ENCODE measurements at regions not wholly inside any gene's neighbourhood (a gene's known extent, or its start where the extent isn't known, plus 50 kb on each side); places are given as distances from the start of the nearest gene placed in this dataset.

DNA sequence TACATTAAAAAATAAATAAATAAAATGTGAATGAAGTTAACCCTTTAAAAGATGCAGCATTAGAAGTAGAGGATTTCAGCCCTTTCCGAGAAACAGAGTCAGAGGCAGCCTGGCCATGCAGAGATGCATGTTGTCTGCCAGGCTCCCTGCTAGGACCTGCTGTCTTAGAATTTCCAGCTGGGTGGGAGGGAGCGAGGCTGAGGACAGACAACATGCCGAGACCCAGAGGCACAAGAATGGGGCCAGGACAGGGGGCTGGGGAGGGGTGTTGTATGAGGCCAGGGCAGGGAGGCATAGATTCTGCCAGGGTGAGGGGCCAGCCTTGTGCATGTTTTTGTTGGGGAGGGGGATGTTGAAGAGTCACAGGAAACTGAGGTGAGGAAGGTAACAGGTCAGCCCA lies 68.6 kb upstream of the NEURL1B start:
- H3K9ac ChIP-seq (ENCODE audit: low read length) = no peak overlapping the region
- H3F3A ChIP-seq (ENCODE audit: insufficient read depth, low read length) = no peaks in the 10 kb centered on the region
- DNase-seq = no peak
- no peak overlapping the region for H3K4me2 ChIP-seq (ENCODE audit: low read depth, low read length)
- H3K79me2 ChIP-seq (ENCODE audit: low read length) = no peaks in the 10 kb centered on the region
- H2AFZ ChIP-seq (ENCODE audit: low read length) = no peak overlapping the region
- no peaks in the 10 kb centered on the region for H3K9me3 ChIP-seq (replicated peaks; ENCODE audit: insufficient read depth, low read length)
- no peaks in the 10 kb centered on the region for H3K4me1 ChIP-seq (ENCODE audit: low read length)
- no peaks in the 10 kb centered on the region for H3K36me3 ChIP-seq (replicated peaks; ENCODE audit: insufficient read depth, low read length)
- H4K20me1 ChIP-seq (ENCODE audit: insufficient read depth, low read length) = no peaks in the 10 kb centered on the region
- H3K4me3 ChIP-seq (ENCODE audit: low read length) = no peak overlapping the region
- no peak overlapping the region for H3K27ac ChIP-seq (ENCODE audit: low read length)
- H3K27me3 ChIP-seq (replicated peaks; ENCODE audit: insufficient read depth, low read length) = peaks cover 1% of the 10 kb centered on the region
- TF ChIP-seq, protein P1, sequence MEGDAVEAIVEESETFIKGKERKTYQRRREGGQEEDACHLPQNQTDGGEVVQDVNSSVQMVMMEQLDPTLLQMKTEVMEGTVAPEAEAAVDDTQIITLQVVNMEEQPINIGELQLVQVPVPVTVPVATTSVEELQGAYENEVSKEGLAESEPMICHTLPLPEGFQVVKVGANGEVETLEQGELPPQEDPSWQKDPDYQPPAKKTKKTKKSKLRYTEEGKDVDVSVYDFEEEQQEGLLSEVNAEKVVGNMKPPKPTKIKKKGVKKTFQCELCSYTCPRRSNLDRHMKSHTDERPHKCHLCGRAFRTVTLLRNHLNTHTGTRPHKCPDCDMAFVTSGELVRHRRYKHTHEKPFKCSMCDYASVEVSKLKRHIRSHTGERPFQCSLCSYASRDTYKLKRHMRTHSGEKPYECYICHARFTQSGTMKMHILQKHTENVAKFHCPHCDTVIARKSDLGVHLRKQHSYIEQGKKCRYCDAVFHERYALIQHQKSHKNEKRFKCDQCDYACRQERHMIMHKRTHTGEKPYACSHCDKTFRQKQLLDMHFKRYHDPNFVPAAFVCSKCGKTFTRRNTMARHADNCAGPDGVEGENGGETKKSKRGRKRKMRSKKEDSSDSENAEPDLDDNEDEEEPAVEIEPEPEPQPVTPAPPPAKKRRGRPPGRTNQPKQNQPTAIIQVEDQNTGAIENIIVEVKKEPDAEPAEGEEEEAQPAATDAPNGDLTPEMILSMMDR (IDR thresholded peaks at IDR 0.05; ENCODE audit: low read length) = no peak
- TF ChIP-seq EZH2 (optimal IDR thresholded peaks at IDR 0.05; ENCODE audit: low read depth, low read length) (no peak), EZH2phosphoT487 (IDR thresholded peaks at IDR 0.05; ENCODE audit: low read length) (no peak)
- no peaks in the 10 kb centered on the region for H3K9me2 ChIP-seq (replicated peaks; ENCODE audit: insufficient read depth, low read length)

DNA sequence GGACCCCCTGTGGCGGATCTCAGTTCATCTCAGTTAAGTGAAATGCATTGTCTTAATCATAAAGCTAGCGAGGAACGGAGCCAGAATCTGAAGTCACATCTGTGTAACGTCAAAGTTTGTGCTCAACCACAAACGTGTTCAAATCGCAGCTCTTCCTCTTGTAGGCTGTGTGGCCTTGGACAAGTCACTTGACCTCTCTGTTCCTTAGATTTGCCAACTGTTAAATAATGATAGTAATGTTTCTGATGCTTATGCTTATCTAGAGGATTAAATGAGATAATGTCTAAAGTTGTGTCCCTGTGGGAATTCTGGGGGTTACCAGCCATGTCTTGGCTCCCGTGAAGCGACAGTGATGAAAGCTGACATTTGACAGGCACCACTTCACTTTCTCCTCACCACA lies 69.2 kb upstream of the NEURL1B start:
- Histone ChIP-seq H3K4me2 (ENCODE audit: low read depth, low read length) (no peak overlapping the region), H2AFZ (ENCODE audit: low read length) (no peak overlapping the region)
- TF ChIP-seq, protein P1 (IDR thresholded peaks at IDR 0.05; ENCODE audit: low read length) = no peak
- TF ChIP-seq EZH2 (optimal IDR thresholded peaks at IDR 0.05; ENCODE audit: low read depth, low read length) = no peak
- no peak for TF ChIP-seq EZH2phosphoT487 (IDR thresholded peaks at IDR 0.05; ENCODE audit: low read length)

DNA sequence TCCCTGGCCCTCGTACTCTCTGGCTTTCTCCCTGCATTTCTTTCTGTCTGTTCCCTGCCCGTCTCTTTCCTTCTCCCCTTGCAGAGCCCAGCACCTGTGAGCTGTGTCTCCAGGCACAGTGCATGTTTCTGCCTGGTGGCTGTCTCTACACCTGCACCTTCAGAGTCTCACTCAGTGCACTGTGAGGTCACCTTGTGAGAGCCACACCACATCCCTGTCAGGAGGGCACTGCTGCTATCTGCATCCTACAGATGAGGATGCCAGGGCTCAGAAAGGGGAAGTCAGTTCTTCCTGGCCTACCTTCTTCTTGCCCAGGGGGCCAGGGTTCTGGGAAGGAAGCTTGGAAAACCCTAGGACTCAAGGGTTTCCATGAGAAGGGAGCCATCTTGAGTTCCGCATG lies 69.7 kb upstream of the NEURL1B start:
- Histone ChIP-seq H3K79me2 (ENCODE audit: low read length) (no peaks in the 10 kb centered on the region), H3K9me2 (replicated peaks; ENCODE audit: insufficient read depth, low read length) (no peaks in the 10 kb centered on the region), H3K36me3 (replicated peaks; ENCODE audit: insufficient read depth, low read length) (no peaks in the 10 kb centered on the region), H4K20me1 (ENCODE audit: insufficient read depth, low read length) (no peaks in the 10 kb centered on the region), H3K4me2 (ENCODE audit: low read depth, low read length) (no peak overlapping the region), H3K4me1 (ENCODE audit: low read length) (no peaks in the 10 kb centered on the region), H3F3A (ENCODE audit: insufficient read depth, low read length) (no peaks in the 10 kb centered on the region), H3K9me3 (replicated peaks; ENCODE audit: insufficient read depth, low read length) (no peaks in the 10 kb centered on the region), H3K27me3 (replicated peaks; ENCODE audit: insufficient read depth, low read length) (no peaks in the 10 kb centered on the region; the same call in 1 of the 2 replicates), H3K9ac (ENCODE audit: low read length) (no peak overlapping the region), H2AFZ (ENCODE audit: low read length) (no peak overlapping the region), H3K27ac (ENCODE audit: low read length) (no peak overlapping the region), H3K4me3 (ENCODE audit: low read length) (no peak overlapping the region)
- TF ChIP-seq, protein P1 (IDR thresholded peaks at IDR 0.05; ENCODE audit: low read length) = no peak
- TF ChIP-seq EZH2 (optimal IDR thresholded peaks at IDR 0.05; ENCODE audit: low read depth, low read length) (no peak), EZH2phosphoT487 (IDR thresholded peaks at IDR 0.05; ENCODE audit: low read length) (no peak)
- DNase-seq = no peak

More for the DNA sequence above, 69.2 kb upstream of the NEURL1B start:
- no peaks in the 10 kb centered on the region for H3K36me3 ChIP-seq (replicated peaks; ENCODE audit: insufficient read depth, low read length)
- H4K20me1 ChIP-seq (ENCODE audit: insufficient read depth, low read length) = no peaks in the 10 kb centered on the region
- no peak overlapping the region for H3K9ac ChIP-seq (ENCODE audit: low read length)
- H3K9me3 ChIP-seq (replicated peaks; ENCODE audit: insufficient read depth, low read length) = no peaks in the 10 kb centered on the region
- H3K79me2 ChIP-seq (ENCODE audit: low read length) = no peaks in the 10 kb centered on the region
- H3K4me3 ChIP-seq (ENCODE audit: low read length) = no peak overlapping the region
- H3K4me1 ChIP-seq (ENCODE audit: low read length) = no peaks in the 10 kb centered on the region
- H3K27ac ChIP-seq (ENCODE audit: low read length) = no peak overlapping the region
- no peaks in the 10 kb centered on the region for H3F3A ChIP-seq (ENCODE audit: insufficient read depth, low read length)
- no peaks in the 10 kb centered on the region for H3K9me2 ChIP-seq (replicated peaks; ENCODE audit: insufficient read depth, low read length)
- no peak for DNase-seq
- H3K27me3 ChIP-seq (replicated peaks; ENCODE audit: insufficient read depth, low read length) = no peaks in the 10 kb centered on the region; the same call in 1 of the 2 replicates
